HepG2 (cell line): ENCODE measurements at regions not wholly inside any gene's neighbourhood (a gene's known extent, or its start where the extent isn't known, plus 50 kb on each side); places are given as distances from the start of the nearest gene placed in this dataset.

Source experiments
- ATAC-seq: fragments of 200-7000 bp; cut with Tn5 transposase; 3 replicates; pipeline ENCODE4 v1.9.1; 2020; ENCODE audit warnings: mild to moderate bottlenecking, moderate library complexity
- BruUV-seq: library from RNA; stranded (reverse); fragments of 400-500 nt; replicated peaks from 2 replicates; lab custom pipeline; 2021; lab: Mats Ljungman, UMichigan
- CTCF ChIA-PET: fragments of 300-600 bp; formaldehyde crosslinking; extraction: SDS; loops from one replicate; lab custom pipeline; 2021; ENCODE audit warnings: low total read pairs, inconsistent platforms, low intra/inter-chr PET ratio; lab: Yijun Ruan, JAX
- POLR2A ChIA-PET: fragments of 350-600 bp; sonication (Branson Sonifier 250); formaldehyde crosslinking; loops from one replicate; lab custom pipeline; 2020; ENCODE audit warnings: antibody characterized with exemption, inconsistent platforms; lab: Yijun Ruan, JAX
- DNase-seq: peaks from one replicate; pipeline ENCODE4 v3.0.0-alpha.2; 2015; ENCODE audit warnings: low spot score
- FAIRE-seq: peaks from 3 replicates; lab custom pipeline; 2011; peaks lifted over from hg19 to GRCh38; lab: Jason Lieb, UNC
- H2AFZ ChIP-seq: one replicate; pipeline ENCODE4 v1.6.1; 2011; ENCODE audit warnings: low read length, inconsistent platforms
- H3K27ac ChIP-seq: fragments of 300-600 bp; 3 replicates; pipeline ENCODE4 v1.8.0; 2011; ENCODE audit warnings: mixed run types, mild to moderate bottlenecking, mixed read lengths, low read length, inconsistent platforms; ENCODE audit not compliant: insufficient read depth; ENCODE audit errors: extremely low read length
- H3K27me3 ChIP-seq, 2 experiments: fragments of 200-600 bp in 1 of 2; 2 replicates in 1 of 2; 3 replicates in 1 of 2; pipeline versions ENCODE4 v1.6.0 to v1.8.0; 2011; ENCODE audit warnings: low read length in 2 of 2, mild to moderate bottlenecking in 2 of 2, moderate library complexity in 2 of 2, inconsistent platforms in 1 of 2; ENCODE audit not compliant: insufficient read depth in 2 of 2, control insufficient read depth in 1 of 2
- H3K36me3 ChIP-seq, 2 experiments: fragments of 200-600 bp in 1 of 2; replicated peaks in 1 of 2; 2 replicates in 1 of 2; 3 replicates in 1 of 2; pipeline versions ENCODE4 v1.5.1 to v1.8.0; 2011; ENCODE audit warnings: low read length in 2 of 2, inconsistent platforms in 1 of 2; ENCODE audit not compliant: insufficient read depth in 2 of 2, control insufficient read depth in 1 of 2
- H3K4me1 ChIP-seq: 2 replicates; pipeline ENCODE4 v1.5.1; 2012; ENCODE audit warnings: low read length, inconsistent platforms; ENCODE audit not compliant: insufficient read depth
- H3K4me2 ChIP-seq: 2 replicates; pipeline ENCODE4 v1.6.0; 2011; ENCODE audit warnings: low read depth, low read length, inconsistent platforms
- H3K4me3 ChIP-seq, 3 experiments: fragments of 200-600 bp in 1 of 3; sonication (generic), shearing (Covaris generic) in 1 of 3; replicated peaks in 1 of 3; 2 replicates each; pipeline ENCODE4 v1.5.1; 2011 to 2016; ENCODE audit warnings: low read length in 3 of 3, inconsistent platforms in 2 of 3, low read depth in 2 of 3, mild to moderate bottlenecking in 2 of 3, control low read depth in 1 of 3, mixed read lengths in 1 of 3; ENCODE audit not compliant: insufficient read depth in 1 of 3
- H3K79me2 ChIP-seq: one replicate; pipeline ENCODE4 v1.6.1; 2011; ENCODE audit warnings: low read length, inconsistent platforms; ENCODE audit not compliant: insufficient read depth
- H3K9ac ChIP-seq: 2 replicates; pipeline ENCODE4 v1.6.0; 2011; ENCODE audit warnings: mild to moderate bottlenecking, low read depth, low read length, inconsistent platforms; ENCODE audit not compliant: insufficient read depth
- H3K9me3 ChIP-seq: 2 replicates; pipeline ENCODE4 v1.5.1; 2012; ENCODE audit warnings: mild to moderate bottlenecking, low read length
- H4K20me1 ChIP-seq: 2 replicates; pipeline ENCODE4 v1.6.0; 2011; ENCODE audit warnings: inconsistent platforms, mild to moderate bottlenecking, low read length, moderate library complexity; ENCODE audit not compliant: insufficient read depth
- ARNT ChIP-seq: fragments of 450-650 bp; IDR thresholded peaks from 2 replicates; pipeline ENCODE4 v1.6.1; 2017
- GLI4 ChIP-seq: sonication (generic); formaldehyde crosslinking; IDR thresholded peaks from 2 replicates; pipeline ENCODE4 v1.5.1; 2020; ENCODE audit warnings: missing genetic modification reagents, mild to moderate bottlenecking, moderate library complexity, borderline replicate concordance
- HNF4A ChIP-seq: sonication (generic); formaldehyde crosslinking; IDR thresholded peaks from 2 replicates; pipeline ENCODE4 v1.4.0; 2020; ENCODE audit warnings: missing genetic modification reagents
- MAFK ChIP-seq, 2 experiments: IDR thresholded peaks in 1 of 2; conservative IDR thresholded peaks in 1 of 2; 2 replicates each; pipeline ENCODE4 v1.6.1; 2011; ENCODE audit warnings: improper control_type of control experiment in 2 of 2, low read length in 2 of 2
- ZBTB7B ChIP-seq: sonication (generic); formaldehyde crosslinking; IDR thresholded peaks from 2 replicates; pipeline ENCODE4 v1.4.0; 2020; ENCODE audit warnings: missing genetic modification reagents
- ZKSCAN1 ChIP-seq: fragments of 150-350 bp; IDR thresholded peaks from 2 replicates; pipeline ENCODE4 v1.6.1; 2014; ENCODE audit warnings: low read length
- ZNF766 ChIP-seq: sonication (generic); formaldehyde crosslinking; IDR thresholded peaks from 2 replicates; pipeline ENCODE4 v1.5.0; 2020; ENCODE audit warnings: missing genetic modification reagents, borderline replicate concordance
- WGBS: methylation state at CpG from one replicate; pipeline ENCODE4 v1.1.6; 2017; ENCODE audit warnings: low lambda C conversion rate; 5-methylcytosine and 5-hydroxymethylcytosine counted together
- in situ Hi-C: cut with HindIII; loops from 2 replicates; pipeline ENCODE4 v1.10.0; 2017; ENCODE audit warnings: low pct_unique_long_range_greater_than_20kb; ENCODE audit not compliant: extremely low pct_ligation_motif_present
- intact Hi-C: fragments of 100-400 bp; cut with micrococcal nuclease; formaldehyde crosslinking; loops from one replicate; pipeline ENCODE4 v1.10.0; 2022; ENCODE audit not compliant: unreplicated experiment
- TF ChIP-seq, protein P1 (sequence below): sonication (generic); formaldehyde crosslinking; conservative IDR thresholded peaks from 2 replicates; pipeline ENCODE4 v1.4.0; 2020; ENCODE audit warnings: mild to moderate bottlenecking, missing genetic modification reagents, moderate library complexity

DNA sequence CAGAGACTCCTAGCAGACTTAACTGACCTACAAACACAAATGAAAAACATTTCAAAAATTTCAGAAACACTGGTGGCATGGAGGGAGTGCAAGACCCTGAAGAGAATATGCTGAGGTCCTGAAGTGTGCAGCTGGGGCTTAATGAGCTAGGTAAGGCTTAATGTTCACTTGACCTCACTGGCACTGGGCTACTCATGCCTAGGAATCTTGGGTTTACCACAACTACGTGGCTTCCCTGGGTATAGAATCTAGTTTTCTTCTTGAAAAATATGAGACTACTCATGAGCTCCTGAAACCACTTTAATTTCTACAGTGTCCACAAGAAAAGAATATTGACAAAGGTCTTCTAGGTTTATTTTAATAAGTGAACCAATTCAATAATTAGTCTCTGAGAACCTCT is 139.8 kb downstream of the HNMT start:
- no peaks in the 10 kb centered on the region for H4K20me1 ChIP-seq
- no TSS peak for BruUV-seq
- H3K9me3 ChIP-seq, result no peaks in the 10 kb centered on the region
- intact Hi-C loops (no loop called here), in situ Hi-C loops (no loop called here)
- H3K9ac ChIP-seq, result no peak overlapping the region
- H3K27ac ChIP-seq, result no peak overlapping the region
- no peak overlapping the region for H2AFZ ChIP-seq
- TF ChIP-seq ZBTB7B (CRISPR knock-in tag) (no peak), ZNF766 (CRISPR knock-in tag) (no peak), GLI4 (no peak), HNF4A (CRISPR knock-in tag) (no peak), MAFK (conservative IDR thresholded peaks at IDR 0.05 in 1 of 2, IDR thresholded peaks at IDR 0.05 in 1 of 2; ENCODE audit: low read length in 2 of 2) (no peak), ARNT (no peak), ZKSCAN1 (no peak)
- TF ChIP-seq, protein P1, sequence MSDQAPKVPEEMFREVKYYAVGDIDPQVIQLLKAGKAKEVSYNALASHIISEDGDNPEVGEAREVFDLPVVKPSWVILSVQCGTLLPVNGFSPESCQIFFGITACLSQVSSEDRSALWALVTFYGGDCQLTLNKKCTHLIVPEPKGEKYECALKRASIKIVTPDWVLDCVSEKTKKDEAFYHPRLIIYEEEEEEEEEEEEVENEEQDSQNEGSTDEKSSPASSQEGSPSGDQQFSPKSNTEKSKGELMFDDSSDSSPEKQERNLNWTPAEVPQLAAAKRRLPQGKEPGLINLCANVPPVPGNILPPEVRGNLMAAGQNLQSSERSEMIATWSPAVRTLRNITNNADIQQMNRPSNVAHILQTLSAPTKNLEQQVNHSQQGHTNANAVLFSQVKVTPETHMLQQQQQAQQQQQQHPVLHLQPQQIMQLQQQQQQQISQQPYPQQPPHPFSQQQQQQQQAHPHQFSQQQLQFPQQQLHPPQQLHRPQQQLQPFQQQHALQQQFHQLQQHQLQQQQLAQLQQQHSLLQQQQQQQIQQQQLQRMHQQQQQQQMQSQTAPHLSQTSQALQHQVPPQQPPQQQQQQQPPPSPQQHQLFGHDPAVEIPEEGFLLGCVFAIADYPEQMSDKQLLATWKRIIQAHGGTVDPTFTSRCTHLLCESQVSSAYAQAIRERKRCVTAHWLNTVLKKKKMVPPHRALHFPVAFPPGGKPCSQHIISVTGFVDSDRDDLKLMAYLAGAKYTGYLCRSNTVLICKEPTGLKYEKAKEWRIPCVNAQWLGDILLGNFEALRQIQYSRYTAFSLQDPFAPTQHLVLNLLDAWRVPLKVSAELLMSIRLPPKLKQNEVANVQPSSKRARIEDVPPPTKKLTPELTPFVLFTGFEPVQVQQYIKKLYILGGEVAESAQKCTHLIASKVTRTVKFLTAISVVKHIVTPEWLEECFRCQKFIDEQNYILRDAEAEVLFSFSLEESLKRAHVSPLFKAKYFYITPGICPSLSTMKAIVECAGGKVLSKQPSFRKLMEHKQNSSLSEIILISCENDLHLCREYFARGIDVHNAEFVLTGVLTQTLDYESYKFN (CRISPR knock-in tag), result no peak
- H3K4me1 ChIP-seq, result peaks cover 30% of the 10 kb centered on the region
- ATAC-seq (no peak), DNase-seq (no peak), FAIRE-seq (no peak)
- H3K27me3 ChIP-seq, result no peaks in the 10 kb centered on the region
- WGBS, result 90% methylated on average over 1 of the region's 1 CpG
- POLR2A ChIA-PET, result interaction anchor here (1.0 kb wide), 1 partner anchor 140 kb away, joined by 4 read pairs; the partner anchor contains the start of gene HNMT
- CTCF ChIA-PET, result no interaction called here
- H3K79me2 ChIP-seq, result no peaks in the 10 kb centered on the region
- H3K4me2 ChIP-seq, result no peak overlapping the region
- no peaks in the 10 kb centered on the region for H3K36me3 ChIP-seq
- no peak overlapping the region for H3K4me3 ChIP-seq
